Adrenal gland (tissue), 9 donors: ENCODE measurements at regions not wholly inside any gene's neighbourhood (a gene's known extent, or its start where the extent isn't known, plus 50 kb on each side); places are given as distances from the start of the nearest gene placed in this dataset.

Experiments
- DNase-seq, 7 donors: peaks; one replicate each; pipeline ENCODE4 v3.0.0-alpha.2; 2019 to 2020
- H3K27ac ChIP-seq, 5 donors: fragments of 200-600 bp; sonication (generic) in 4 of 5; 1 replicate in 3 of 5; 2 replicates in 2 of 5; pipeline versions ENCODE4 v1.5.1 to v1.8.0; 2016 to 2020; ENCODE audit warnings: mild to moderate bottlenecking in 1 of 5
- H3K27me3 ChIP-seq: fragments of 200-600 bp; 2 replicates; pipeline ENCODE4 v1.8.0; 2021
- H3K36me3 ChIP-seq, 2 donors: fragments of 200-600 bp; replicated peaks in 1 of 2; 1 replicate in 1 of 2; 2 replicates in 1 of 2; pipeline versions ENCODE4 v1.5.1 to v1.8.0; 2018 to 2022
- H3K4me1 ChIP-seq, 2 donors: fragments of 200-600 bp; replicated peaks in 1 of 2; 1 replicate in 1 of 2; 2 replicates in 1 of 2; pipeline versions ENCODE4 v1.5.1 to v1.8.0; 2018 to 2021
- H3K4me3 ChIP-seq, 4 donors: fragments of 200-600 bp; sonication (generic) in 3 of 4; one replicate each; pipeline ENCODE4 v1.5.1; 2016 to 2018
- H3K9me3 ChIP-seq, 3 donors: fragments of 200-600 bp; sonication (generic) in 1 of 3; replicated peaks in 1 of 3; 1 replicate in 2 of 3; 2 replicates in 1 of 3; pipeline versions ENCODE4 v1.5.1 to v1.8.0; 2016 to 2021
- POLR2A ChIP-seq, 2 donors: fragments of 450-650 bp; IDR thresholded peaks; one replicate each; pipeline ENCODE4 v1.6.1; 2017; ENCODE audit warnings: antibody characterized with exemption in 2 of 2, mild to moderate bottlenecking in 2 of 2, moderate library complexity in 1 of 2
- WGBS, 4 donors: extraction: QIAGEN DNeasy Blood & Tissue Kit in 2 of 4; methylation state at CpG; one replicate each; pipeline versions ENCODE4 v1.1.5 to v1.1.7; 2013 to 2017; 5-methylcytosine and 5-hydroxymethylcytosine counted together
- intact Hi-C, 2 donors: fragments of 100-400 bp; cut with DNase I; formaldehyde crosslinking; loops; one replicate each; pipeline versions ENCODE4 v1.14.1 to v1.15.0; 2022 to 2023
- TF ChIP-seq, protein P1 (sequence below), 6 experiments: fragments of 450-650 bp in 4 of 6; fragments of 200-600 bp in 2 of 6; sonication (generic) in 1 of 6; IDR thresholded peaks; 1 replicate in 5 of 6; 2 replicates in 1 of 6; pipeline versions ENCODE4 v1.5.1 to v1.8.0; 2016 to 2021; ENCODE audit warnings: antibody characterized with exemption in 6 of 6, mild to moderate bottlenecking in 2 of 6, moderate library complexity in 1 of 6
- donor health status: healthy with polysubstance abuse.
- donor health status: Bipolar disorder and iron deficiency.
- donor health status: DM: yes; HTN: yes; CAD: no.
- donor health status: DM: no; HTN: no; CAD: no.
- donor health status: DM: no; HTN: no; CAD: no.

DNA sequence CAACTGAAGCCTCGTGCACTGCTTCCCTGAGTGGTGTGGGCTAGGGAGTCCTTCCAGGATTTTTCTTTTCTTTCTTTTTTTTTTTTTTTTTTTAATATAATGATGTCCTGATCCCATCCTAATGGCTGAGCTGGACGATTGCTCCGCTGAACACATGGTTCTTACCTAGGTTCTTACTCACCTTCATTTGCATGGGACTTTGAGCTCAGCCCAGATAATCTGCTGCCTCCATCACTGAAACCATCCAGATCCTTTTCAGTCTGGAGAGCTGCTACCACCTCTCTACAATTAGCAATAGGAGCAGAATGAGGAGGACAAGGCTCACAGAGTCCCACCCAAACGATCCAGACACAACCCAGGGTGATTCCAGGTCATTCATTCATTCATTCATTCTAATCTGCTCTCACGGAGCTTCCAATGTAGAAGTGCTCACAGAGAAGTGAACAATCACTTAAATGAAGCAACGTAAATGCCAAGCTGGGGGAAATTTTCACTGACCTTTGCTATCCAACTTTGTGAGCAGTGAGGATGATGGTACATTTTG, 246.3 kb upstream of the RREB1 start:
- H3K27me3 ChIP-seq: no peaks in the 10 kb centered on the region
- TF ChIP-seq POLR2A (IDR thresholded peaks at IDR 0.05): no peak
- TF ChIP-seq, protein P1, sequence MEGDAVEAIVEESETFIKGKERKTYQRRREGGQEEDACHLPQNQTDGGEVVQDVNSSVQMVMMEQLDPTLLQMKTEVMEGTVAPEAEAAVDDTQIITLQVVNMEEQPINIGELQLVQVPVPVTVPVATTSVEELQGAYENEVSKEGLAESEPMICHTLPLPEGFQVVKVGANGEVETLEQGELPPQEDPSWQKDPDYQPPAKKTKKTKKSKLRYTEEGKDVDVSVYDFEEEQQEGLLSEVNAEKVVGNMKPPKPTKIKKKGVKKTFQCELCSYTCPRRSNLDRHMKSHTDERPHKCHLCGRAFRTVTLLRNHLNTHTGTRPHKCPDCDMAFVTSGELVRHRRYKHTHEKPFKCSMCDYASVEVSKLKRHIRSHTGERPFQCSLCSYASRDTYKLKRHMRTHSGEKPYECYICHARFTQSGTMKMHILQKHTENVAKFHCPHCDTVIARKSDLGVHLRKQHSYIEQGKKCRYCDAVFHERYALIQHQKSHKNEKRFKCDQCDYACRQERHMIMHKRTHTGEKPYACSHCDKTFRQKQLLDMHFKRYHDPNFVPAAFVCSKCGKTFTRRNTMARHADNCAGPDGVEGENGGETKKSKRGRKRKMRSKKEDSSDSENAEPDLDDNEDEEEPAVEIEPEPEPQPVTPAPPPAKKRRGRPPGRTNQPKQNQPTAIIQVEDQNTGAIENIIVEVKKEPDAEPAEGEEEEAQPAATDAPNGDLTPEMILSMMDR (IDR thresholded peaks at IDR 0.05): no peak
- no peaks in the 10 kb centered on the region for H3K36me3 ChIP-seq
- H3K9me3 ChIP-seq: no peaks in the 10 kb centered on the region
- intact Hi-C loops: no loop called here
- no peak for DNase-seq
- H3K4me3 ChIP-seq: no peak overlapping the region
- peaks cover 25 to 28% of the 10 kb centered on the region in 2 donors for H3K4me1 ChIP-seq
- no peak overlapping the region for H3K27ac ChIP-seq
- 81 to 84% (median 82%) methylated on average over 6 of the region's 6 CpGs for WGBS, 4 donors

DNA sequence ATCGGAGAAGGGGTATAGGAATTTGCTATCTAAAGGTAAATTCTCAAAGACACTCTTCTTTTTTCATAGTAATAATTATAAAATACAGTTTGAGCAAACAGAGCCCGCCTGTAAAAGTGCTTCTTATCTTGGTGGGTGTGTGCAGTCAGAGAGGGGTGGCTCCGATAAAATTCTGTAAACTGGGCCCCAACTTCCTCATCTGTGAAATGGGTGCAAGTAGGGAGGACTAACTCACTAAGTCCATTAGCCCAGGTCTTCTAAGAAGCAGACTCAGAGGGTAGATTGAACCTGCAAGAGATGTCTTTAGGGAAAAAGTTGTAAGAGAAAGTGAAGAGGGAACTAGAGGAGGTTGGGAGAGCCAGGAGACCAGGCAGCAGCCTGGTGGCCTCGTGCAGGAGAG, 245.8 kb upstream of the RREB1 start:
- Histone ChIP-seq H3K27ac (no peak overlapping the region), H3K4me3 (no peak overlapping the region), H3K36me3 (no peaks in the 10 kb centered on the region), H3K27me3 (no peaks in the 10 kb centered on the region), H3K9me3 (no peaks in the 10 kb centered on the region), H3K4me1 (peaks cover 22 to 25% of the 10 kb centered on the region in 2 donors)
- no peak for TF ChIP-seq POLR2A (IDR thresholded peaks at IDR 0.05)
- TF ChIP-seq, protein P1 (IDR thresholded peaks at IDR 0.05): no peak
- intact Hi-C loops: no loop called here
- DNase-seq: no peak
- WGBS, 4 donors: 88 to 92% (median 89%) methylated on average over 4 of the region's 4 CpGs

DNA sequence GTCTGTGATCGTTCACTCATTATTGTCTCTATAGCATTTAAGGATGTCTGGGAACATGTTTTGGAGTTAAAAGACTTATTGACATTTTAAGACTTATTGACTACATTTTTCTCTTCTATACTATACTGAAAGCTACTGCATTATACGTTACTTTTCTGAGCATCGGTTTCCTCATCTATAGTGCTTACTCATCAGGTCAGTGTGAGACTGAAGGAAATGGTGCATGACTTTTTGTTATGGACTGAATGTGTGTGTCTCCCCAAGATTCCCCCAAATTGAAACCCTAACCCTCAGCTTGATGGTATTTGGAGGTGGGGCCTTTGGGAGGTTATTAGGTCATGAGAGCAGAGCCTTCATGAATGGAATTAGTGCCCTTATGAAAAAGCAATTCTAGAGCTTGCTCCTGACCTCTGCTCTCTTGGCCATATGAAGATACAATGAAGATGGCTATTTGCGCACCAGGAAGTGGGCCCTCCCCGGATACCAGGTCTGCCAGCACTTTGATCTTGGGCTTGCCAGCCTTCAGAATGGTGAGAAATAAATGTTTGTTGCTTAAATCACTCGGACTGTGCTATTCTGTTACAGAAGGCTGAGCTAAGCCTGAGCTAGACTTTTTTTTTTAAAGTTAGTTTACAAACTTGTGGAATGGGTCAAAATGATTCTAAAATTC, 243.7 kb upstream of the RREB1 start:
- Histone ChIP-seq H3K4me3 (no peak overlapping the region), H3K4me1 (peaks cover 7 to 10% of the 10 kb centered on the region in 2 donors), H3K36me3 (no peaks in the 10 kb centered on the region), H3K27ac (no peak overlapping the region), H3K27me3 (no peaks in the 10 kb centered on the region), H3K9me3 (no peaks in the 10 kb centered on the region)
- TF ChIP-seq, protein P1 (IDR thresholded peaks at IDR 0.05): no peak
- no peak for TF ChIP-seq POLR2A (IDR thresholded peaks at IDR 0.05)
- no peak for DNase-seq
- intact Hi-C loops: no loop called here
- WGBS, 4 donors: 77 to 85% (median 80%) methylated on average over 6 of the region's 6 CpGs

DNA sequence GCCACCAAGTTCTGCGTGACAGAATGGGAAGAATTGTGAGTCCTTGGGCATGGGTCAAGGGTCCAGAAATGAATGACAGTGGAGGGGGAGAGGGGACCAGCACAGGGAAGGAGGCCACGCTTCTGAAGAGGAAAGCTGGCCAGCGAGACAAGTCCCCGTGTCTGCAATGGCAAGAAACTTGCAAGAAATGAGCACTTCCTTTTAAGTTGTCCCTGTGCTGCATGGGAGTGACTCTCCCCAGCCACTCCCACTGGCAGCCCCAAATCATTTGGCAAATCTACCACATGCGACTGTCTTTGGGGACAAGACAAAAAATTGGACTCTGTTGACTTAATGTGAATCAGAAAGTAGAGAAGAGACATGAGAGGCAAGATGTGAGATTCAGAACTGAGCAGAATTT, 242.2 kb upstream of the RREB1 start:
- Histone ChIP-seq H3K4me1 (peaks cover 2 to 5% of the 10 kb centered on the region in 2 donors), H3K4me3 (no peak overlapping the region), H3K9me3 (no peaks in the 10 kb centered on the region), H3K27ac (no peak overlapping the region), H3K27me3 (no peaks in the 10 kb centered on the region), H3K36me3 (no peaks in the 10 kb centered on the region)
- no peak for DNase-seq
- 74 to 83% (median 78%) methylated on average over 5 of the region's 5 CpGs for WGBS, 4 donors
- intact Hi-C loops: no loop called here
- TF ChIP-seq POLR2A (IDR thresholded peaks at IDR 0.05): no peak
- TF ChIP-seq, protein P1 (IDR thresholded peaks at IDR 0.05): no peak
